ELF-1 (cell line): ENCODE measurements at regions not wholly inside any gene's neighbourhood (a gene's known extent, or its start where the extent isn't known, plus 50 kb on each side); places are given as distances from the start of the nearest gene placed in this dataset.

Experiments
- DNase-seq: peaks from one replicate; pipeline ENCODE4 v3.0.0-alpha.2; 2016; ENCODE audit warnings: low read depth, low spot score

DNA sequence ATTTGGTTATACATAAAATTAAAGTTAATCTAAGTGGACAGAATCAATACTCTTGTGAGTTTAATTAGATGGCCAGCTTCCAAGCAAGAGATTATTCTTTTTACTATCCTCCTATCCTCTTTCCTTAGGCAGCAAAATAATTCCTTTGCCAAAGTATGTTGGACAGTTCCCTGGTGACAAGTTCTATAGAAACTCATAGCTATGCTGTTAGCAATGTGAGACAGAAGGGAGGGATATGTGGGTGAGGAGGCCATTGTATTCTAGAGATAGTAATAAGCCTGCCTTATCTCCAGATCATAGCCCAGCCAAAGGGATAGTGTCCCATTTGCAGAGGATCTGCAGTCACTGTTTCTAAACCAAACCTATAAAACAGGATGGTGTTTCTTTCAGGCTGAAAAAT, 181.6 kb upstream of the HDAC9 start:
- DNase-seq = no peak

GRCh38 chr7:18315241-18315640, 180.3 kb upstream of the HDAC9 start:
- DNase-seq = no peak

DNA sequence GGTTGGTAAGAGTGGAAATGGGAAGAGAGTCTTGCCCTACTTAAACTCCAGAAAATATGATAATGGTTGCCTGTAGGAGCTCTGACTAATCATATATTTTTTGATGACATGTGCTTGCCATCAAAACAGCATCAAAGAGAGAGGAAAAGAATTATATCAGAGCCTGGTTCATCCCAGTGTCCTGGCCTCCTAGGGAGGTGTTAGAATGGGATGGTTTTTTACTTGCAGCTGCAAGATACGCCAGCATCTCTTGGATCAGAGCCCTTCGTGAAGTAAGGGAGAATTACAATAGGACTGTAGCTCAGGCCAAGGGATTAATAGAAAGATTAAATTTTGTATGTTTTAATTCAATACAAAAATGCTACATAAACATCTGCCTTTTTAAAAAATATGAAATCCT, 177.6 kb upstream of the HDAC9 start:
- DNase-seq = no peak

DNA sequence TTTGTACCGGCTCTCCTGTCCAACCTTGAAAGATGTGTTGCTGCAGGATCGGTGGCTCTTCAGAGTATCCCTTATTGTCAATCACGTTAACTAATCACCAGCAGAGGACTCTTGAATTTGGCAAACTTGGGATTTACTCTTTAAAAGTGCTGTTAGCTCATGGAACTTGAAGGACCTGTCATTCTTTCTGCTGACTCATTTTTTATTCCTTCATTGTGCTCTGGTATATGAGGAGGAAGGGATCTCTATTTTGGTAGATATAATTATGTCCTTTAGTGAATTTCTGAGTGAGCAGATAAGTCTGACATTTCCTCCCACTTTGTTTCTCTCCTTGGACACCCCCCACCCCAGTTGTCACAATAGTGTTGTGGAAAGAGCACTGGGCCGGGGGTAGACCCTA, 175.1 kb upstream of the HDAC9 start:
- no peak for DNase-seq

DNA sequence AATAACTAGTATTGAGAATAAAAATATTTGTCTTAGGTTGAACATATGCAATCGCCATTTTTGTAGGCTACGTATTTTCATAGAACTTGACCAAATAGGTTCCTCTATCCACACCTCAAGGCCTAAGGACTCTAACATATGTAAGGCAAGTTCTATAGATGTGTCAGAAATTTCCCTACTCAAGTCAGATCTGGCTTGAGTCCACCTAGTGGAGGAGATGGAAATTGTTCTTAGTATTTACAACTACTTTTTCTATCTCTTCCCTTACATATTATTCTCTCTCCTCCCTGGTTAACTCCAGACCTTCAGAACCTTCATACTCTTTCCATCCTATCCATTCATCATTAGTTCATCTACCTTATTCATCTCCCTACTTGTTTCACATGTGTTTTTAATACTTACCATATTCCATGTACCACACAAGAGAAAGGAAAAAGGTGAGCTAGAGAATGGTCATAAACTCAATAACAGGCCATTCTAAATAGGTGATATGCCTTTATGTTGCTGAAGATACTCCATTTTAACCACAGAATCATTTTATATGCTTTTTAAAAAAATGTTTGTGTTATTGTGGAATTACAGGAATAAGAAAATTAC, 174.5 kb upstream of the HDAC9 start:
- DNase-seq = no peak

GRCh38 chr7:18330548-18330947, 165.0 kb upstream of the HDAC9 start:
- DNase-seq = no peak

- DNase-seq = no peak
Measured at GRCh38 chr7:18336626-18337025, 158.9 kb upstream of the HDAC9 start.

DNA sequence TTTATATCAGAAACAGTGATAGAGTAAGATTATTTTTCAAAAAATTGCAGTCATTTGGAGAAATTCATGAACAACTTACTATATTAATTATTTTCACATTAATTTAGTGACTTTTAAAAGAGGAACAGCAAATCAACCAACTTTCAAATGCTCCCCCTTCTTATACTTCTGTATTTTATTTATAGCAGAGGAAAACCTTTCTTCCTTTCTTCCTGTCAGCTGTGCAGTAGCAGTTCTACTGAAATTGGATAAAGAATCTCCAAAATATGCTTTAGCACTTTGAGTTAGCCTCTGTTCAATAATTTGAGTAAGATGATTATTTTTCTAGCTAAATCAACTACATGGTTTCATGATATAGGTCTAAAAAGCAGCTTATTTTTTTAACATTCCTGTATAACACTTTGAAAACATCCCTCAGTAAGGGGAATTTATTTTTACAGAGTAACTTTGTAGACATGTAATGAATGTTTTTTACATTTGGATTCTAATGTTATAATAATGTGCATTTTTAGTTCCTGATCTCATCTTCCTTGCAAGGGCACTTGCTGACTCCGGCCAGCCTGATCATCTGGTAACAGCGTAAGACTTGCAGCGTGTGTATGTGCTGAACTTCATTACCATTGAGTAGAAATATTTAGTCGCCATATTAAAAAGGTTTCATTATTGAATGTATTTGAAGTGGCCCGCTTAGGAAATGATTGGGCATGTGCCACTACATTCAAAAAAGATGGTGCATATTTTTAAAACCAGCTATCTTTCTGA, 158.3 kb upstream of the HDAC9 start:
- DNase-seq = no peak

DNA sequence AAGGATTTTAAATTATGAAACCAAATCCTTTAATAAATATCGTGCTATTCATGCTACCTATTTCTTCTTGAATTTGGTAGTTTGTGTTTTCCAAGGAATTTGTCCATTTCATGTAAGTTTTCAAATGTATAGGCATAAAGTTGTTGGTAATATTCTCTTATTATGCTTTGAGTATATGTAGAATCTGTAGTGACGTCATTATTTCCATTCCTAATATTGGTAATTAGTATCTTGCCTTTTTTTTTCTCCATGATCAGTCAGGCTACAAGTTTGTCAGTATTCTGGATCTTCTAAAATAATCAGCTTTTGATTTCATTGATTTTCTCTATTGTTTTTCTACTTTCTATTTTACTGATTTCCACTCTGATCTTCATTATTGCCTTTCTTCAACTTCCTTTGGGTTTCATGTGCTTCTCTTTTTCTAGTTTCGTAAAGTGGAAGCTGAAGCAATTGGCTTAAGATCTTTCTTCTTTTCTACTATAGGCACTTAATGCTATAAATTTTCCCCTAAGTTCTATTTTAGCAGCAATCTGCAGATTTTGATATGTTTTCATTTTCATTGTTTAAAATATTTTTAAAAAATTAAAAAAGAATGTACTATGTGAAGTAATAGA, 156.5 kb upstream of the HDAC9 start:
- no peak for DNase-seq

GRCh38 chr7:18341756-18342155, 153.8 kb upstream of the HDAC9 start:
- DNase-seq = no peak

- no peak for DNase-seq
Measured at GRCh38 chr7:18343047-18343446, 152.5 kb upstream of the HDAC9 start.

- no peak for DNase-seq
Measured at GRCh38 chr7:18344536-18344935, 151.0 kb upstream of the HDAC9 start.

DNA sequence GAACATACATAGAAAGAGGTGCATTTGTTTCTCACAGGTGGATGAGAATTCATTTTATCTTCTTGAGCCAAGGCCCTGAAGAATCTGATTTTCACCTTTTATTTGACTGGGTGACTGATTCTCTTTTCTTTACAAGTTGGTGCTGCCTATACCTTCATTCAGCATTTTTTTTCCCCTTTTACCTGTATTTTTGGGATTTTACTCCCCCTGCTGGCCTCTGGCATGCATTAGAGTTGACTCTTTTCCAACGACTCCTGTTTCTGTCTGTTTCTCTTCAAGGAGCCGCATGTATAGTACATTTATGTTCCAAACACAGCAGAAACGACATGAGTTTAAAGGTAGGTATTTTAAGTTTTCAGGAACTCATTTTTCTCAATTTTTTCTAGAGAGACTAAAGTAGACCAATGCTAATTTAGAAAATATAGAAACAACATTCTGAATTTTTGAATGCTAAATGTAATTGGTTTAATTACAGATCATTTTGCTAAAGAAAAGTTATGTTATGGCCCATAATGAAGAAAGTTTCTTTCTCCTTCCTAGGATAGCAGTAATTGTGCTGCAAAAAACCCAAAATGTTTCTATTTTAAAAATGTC, 149.8 kb upstream of the HDAC9 start:
- peak; percentile 53 for DNase-seq

- no peak for DNase-seq
Measured at GRCh38 chr7:18347170-18347569, 148.4 kb upstream of the HDAC9 start.

DNA sequence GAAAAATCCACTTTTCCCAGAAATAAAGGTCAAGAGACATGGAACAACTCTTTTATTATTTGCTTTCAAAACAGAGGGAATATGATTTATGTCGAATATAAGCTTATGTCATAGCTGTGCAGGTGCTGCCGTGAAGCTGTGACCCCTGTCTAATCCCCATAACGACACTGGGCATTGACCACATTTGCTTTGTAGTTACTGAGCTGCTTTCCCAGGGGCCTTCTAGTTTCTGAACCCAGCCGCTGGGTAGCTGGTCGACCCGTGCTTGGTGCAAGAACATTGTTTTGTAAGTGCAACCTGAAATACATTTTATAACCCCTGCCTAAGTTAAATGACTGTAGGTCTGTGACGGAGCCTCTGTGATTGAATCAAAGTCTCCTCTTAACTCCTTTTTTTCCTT, 144.9 kb upstream of the HDAC9 start:
- no peak for DNase-seq

GRCh38 chr7:18352339-18353255, 143.0 kb upstream of the HDAC9 start:
- peak; percentile 5 for DNase-seq

DNA sequence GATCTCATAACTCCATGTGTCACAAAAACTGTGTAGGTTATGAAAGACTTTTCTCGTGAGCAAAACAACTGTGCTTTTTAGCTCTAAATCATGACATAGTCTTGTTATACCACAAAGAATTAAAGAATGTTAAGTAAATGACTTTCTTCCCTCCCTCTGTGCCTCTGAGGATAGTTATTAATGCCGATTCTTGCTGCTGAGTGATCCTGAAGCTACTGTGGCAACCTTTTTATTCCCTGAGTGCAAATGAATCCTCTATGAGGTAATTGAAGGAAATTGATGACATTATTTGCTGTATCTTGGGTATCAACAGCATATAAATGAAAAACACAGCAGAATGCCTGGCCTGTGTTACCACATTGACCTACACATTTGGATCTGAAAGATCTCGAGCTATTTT, 142.2 kb upstream of the HDAC9 start:
- no peak for DNase-seq

DNA sequence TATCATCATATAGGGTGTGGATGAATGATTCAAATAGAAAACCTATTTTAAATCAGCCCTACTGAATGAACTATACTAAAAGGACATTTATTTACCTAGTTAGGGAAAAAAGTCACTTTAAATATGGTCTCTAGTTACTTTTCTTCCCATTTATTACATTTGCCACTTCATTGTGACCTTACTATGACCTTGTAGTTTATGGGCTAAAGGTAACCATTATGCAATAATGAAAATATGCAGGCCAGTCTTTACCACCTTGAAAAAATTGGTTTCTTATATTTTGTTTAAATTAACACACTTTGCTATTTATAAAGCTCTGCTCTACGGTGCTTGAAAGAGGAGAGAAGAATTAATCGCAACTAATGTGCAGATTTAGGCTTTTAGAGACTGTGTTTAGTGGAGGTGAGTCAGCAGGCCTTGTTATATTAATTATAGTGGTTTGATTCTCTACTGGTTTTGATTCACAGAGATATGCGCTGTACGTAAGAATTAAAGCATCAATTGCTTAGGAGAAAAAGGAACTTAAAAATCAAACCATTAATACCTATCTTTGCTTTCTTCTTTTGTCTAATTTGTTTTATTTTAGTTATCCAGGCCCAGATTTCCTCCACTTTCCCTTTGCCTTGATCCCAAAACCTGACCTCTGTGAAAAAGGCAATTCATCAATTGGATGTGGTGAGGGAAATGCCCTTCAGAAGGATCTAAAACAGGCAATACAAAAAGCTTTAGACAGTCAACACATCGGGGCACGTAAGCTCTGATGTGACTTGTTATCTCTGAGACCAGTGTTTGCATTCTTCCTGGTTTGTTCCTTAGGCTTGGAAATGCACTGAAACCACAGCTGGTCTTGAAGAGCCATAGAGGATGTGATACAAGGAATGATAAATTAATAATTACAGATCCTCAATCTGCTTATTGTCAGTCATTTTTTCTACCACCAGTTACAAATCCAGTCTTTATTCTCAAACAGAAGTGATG, 141.2 kb upstream of the HDAC9 start:
- no peak for DNase-seq

GRCh38 chr7:18356191-18356645, 139.3 kb upstream of the HDAC9 start:
- peak; percentile 9 for DNase-seq

- DNase-seq = peak; percentile 7
Measured at GRCh38 chr7:18357691-18358090, 137.9 kb upstream of the HDAC9 start.
